IMR-90 (cell line): ENCODE measurements at regions not wholly inside any gene's neighbourhood (a gene's known extent, or its start where the extent isn't known, plus 50 kb on each side); places are given as distances from the start of the nearest gene placed in this dataset.

Source experiments
- ATAC-seq: fragments of 200-7000 bp; cut with Tn5 transposase; 2 replicates; pipeline ENCODE4 v1.9.1; 2020; ENCODE audit warnings: low read depth, mild to moderate bottlenecking, moderate library complexity
- BruUV-seq: library from RNA; stranded (reverse); fragments of 400-500 nt; replicated peaks from 2 replicates; lab custom pipeline; 2021; lab: Mats Ljungman, UMichigan
- CTCF ChIA-PET: fragments of 300-600 bp; formaldehyde crosslinking; extraction: SDS; loops from one replicate; lab custom pipeline; 2021; ENCODE audit warnings: antibody characterized with exemption; lab: Yijun Ruan, JAX
- POLR2A ChIA-PET: fragments of 300-600 bp; sonication (Branson Sonifier 250); formaldehyde crosslinking; loops from one replicate; lab custom pipeline; 2022; ENCODE audit warnings: antibody characterized with exemption; ENCODE audit not compliant: unreplicated experiment; lab: Charles Lee
- DNase-seq: peaks from one replicate; pipeline ENCODE4 v3.0.0; 2013
- H2AFZ ChIP-seq: replicated peaks from 2 replicates; pipeline ENCODE3; 2013; ENCODE audit warnings: low read length, mild to moderate bottlenecking; ENCODE audit not compliant: poor library complexity
- H2AK5ac ChIP-seq: 2 replicates; pipeline ENCODE4 v1.6.1; 2013; ENCODE audit warnings: low read depth, low read length, inconsistent platforms
- H2AK9ac ChIP-seq: replicated peaks from 2 replicates; pipeline ENCODE3; 2013; ENCODE audit warnings: mild to moderate bottlenecking, low read depth, low read length, moderate library complexity; ENCODE audit not compliant: poor library complexity
- H2BK120ac ChIP-seq: 2 replicates; pipeline ENCODE4 v1.6.1; 2013; ENCODE audit warnings: low read depth, low read length, inconsistent platforms
- H2BK15ac ChIP-seq: 3 replicates; pipeline ENCODE4 v1.6.1; 2013; ENCODE audit warnings: low read depth, low read length, inconsistent platforms
- H2BK20ac ChIP-seq: 2 replicates; pipeline ENCODE4 v1.6.1; 2013; ENCODE audit warnings: low read depth, mild to moderate bottlenecking, inconsistent platforms, low read length, moderate library complexity
- H2BK5ac ChIP-seq: 2 replicates; pipeline ENCODE4 v1.6.1; 2013; ENCODE audit warnings: mild to moderate bottlenecking, low read depth, low read length, inconsistent platforms; ENCODE audit not compliant: poor library complexity, severe bottlenecking
- H3K14ac ChIP-seq: replicated peaks from 2 replicates; pipeline ENCODE4 v1.6.1; 2013; ENCODE audit warnings: low read depth, low read length, inconsistent platforms
- H3K18ac ChIP-seq: 2 replicates; pipeline ENCODE4 v1.6.1; 2013; ENCODE audit warnings: low read depth, low read length, control low read depth
- H3K23ac ChIP-seq: 2 replicates; pipeline ENCODE4 v1.6.1; 2013; ENCODE audit warnings: low read depth, low read length, inconsistent platforms
- H3K27ac ChIP-seq: 2 replicates; pipeline ENCODE4 v1.5.1; 2013; ENCODE audit warnings: mild to moderate bottlenecking, control low read depth, low read length; ENCODE audit not compliant: insufficient read depth
- H3K27me3 ChIP-seq: 2 replicates; pipeline ENCODE4 v1.6.1; 2013; ENCODE audit warnings: low read length; ENCODE audit not compliant: control insufficient read depth, insufficient read depth
- H3K36me3 ChIP-seq: 2 replicates; pipeline ENCODE4 v1.6.1; 2013; ENCODE audit warnings: low read length, mixed read lengths; ENCODE audit not compliant: control insufficient read depth, insufficient read depth
- H3K4ac ChIP-seq: 2 replicates; pipeline ENCODE4 v1.6.1; 2013; ENCODE audit warnings: low read depth, low read length, inconsistent platforms
- H3K4me1 ChIP-seq: 2 replicates; pipeline ENCODE4 v1.6.1; 2013; ENCODE audit warnings: low read length, mixed read lengths; ENCODE audit not compliant: control insufficient read depth, insufficient read depth
- H3K4me2 ChIP-seq: 2 replicates; pipeline ENCODE4 v1.6.1; 2013; ENCODE audit warnings: low read depth, mild to moderate bottlenecking, control low read depth, low read length, moderate library complexity
- H3K4me3 ChIP-seq: 2 replicates; pipeline ENCODE4 v1.5.1; 2013; ENCODE audit warnings: low read depth, mild to moderate bottlenecking, control low read depth, low read length, moderate library complexity; ENCODE audit not compliant: insufficient read depth
- H3K56ac ChIP-seq: 2 replicates; pipeline ENCODE4 v1.6.1; 2013; ENCODE audit warnings: low read length, inconsistent platforms; ENCODE audit not compliant: insufficient read depth; ENCODE audit errors: extremely low read depth
- H3K79me1 ChIP-seq, 2 experiments: 2 replicates each; pipeline ENCODE4 v1.6.1; 2013; ENCODE audit warnings: low read length in 2 of 2, inconsistent platforms in 1 of 2, low read depth in 1 of 2
- H3K9ac ChIP-seq: 2 replicates; pipeline ENCODE4 v1.6.1; 2013; ENCODE audit warnings: low read depth, low read length, control low read depth
- H3K9me1 ChIP-seq: 2 replicates; pipeline ENCODE4 v1.6.1; 2013; ENCODE audit warnings: low read length, inconsistent platforms; ENCODE audit not compliant: insufficient read depth
- H3K9me3 ChIP-seq: 2 replicates; pipeline ENCODE4 v1.6.1; 2013; ENCODE audit warnings: low read length; ENCODE audit not compliant: control insufficient read depth, insufficient read depth
- H4K20me1 ChIP-seq: 2 replicates; pipeline ENCODE4 v1.6.1; 2013; ENCODE audit warnings: low read length, inconsistent platforms; ENCODE audit not compliant: insufficient read depth
- H4K5ac ChIP-seq: 2 replicates; pipeline ENCODE4 v1.6.1; 2013; ENCODE audit warnings: mild to moderate bottlenecking, low read depth, low read length, control low read depth
- H4K8ac ChIP-seq, 2 experiments: 2 replicates each; pipeline ENCODE4 v1.6.1; 2013; ENCODE audit warnings: low read depth in 2 of 2, low read length in 2 of 2, control low read depth in 1 of 2, inconsistent platforms in 1 of 2
- H4K91ac ChIP-seq: 2 replicates; pipeline ENCODE4 v1.6.1; 2013; ENCODE audit warnings: low read depth, low read length, inconsistent platforms; ENCODE audit not compliant: insufficient read depth
- BHLHE40 ChIP-seq: fragments of 150-350 bp; IDR thresholded peaks from 2 replicates; pipeline ENCODE4 v1.6.1; 2016; ENCODE audit warnings: mild to moderate bottlenecking, low read depth, low read length
- CEBPB ChIP-seq: IDR thresholded peaks from 2 replicates; pipeline ENCODE4 v1.6.1; 2012; ENCODE audit warnings: low read depth, low read length, improper control_type of control experiment
- CHD1 ChIP-seq: IDR thresholded peaks from 2 replicates; pipeline ENCODE4 v1.6.1; 2012; ENCODE audit warnings: low read depth, low read length, improper control_type of control experiment
- FOS ChIP-seq: fragments of 150-350 bp; IDR thresholded peaks from 2 replicates; pipeline ENCODE4 v1.6.1; 2016; ENCODE audit warnings: low read depth, low read length
- MAFK ChIP-seq: IDR thresholded peaks from 2 replicates; pipeline ENCODE4 v1.6.1; 2012; ENCODE audit warnings: low read depth, low read length, improper control_type of control experiment
- MAZ ChIP-seq: IDR thresholded peaks from 2 replicates; pipeline ENCODE4 v1.6.1; 2012; ENCODE audit warnings: low read depth, mild to moderate bottlenecking, low read length, improper control_type of control experiment, moderate library complexity, borderline replicate concordance
- MXI1 ChIP-seq: IDR thresholded peaks from 2 replicates; pipeline ENCODE4 v1.6.1; 2012; ENCODE audit warnings: low read depth, mild to moderate bottlenecking, low read length, moderate library complexity, borderline replicate concordance
- NFE2L2 ChIP-seq: fragments of 150-350 bp; IDR thresholded peaks from 2 replicates; pipeline ENCODE4 v1.6.1; 2016; ENCODE audit warnings: low read depth, mild to moderate bottlenecking, low read length
- POLR2A ChIP-seq: IDR thresholded peaks from 2 replicates; pipeline ENCODE4 v1.6.1; 2012; ENCODE audit warnings: mild to moderate bottlenecking, low read depth, low read length
- RAD21 ChIP-seq: IDR thresholded peaks from 2 replicates; pipeline ENCODE4 v1.6.1; 2012; ENCODE audit warnings: low read length, improper control_type of control experiment
- RCOR1 ChIP-seq: IDR thresholded peaks from 2 replicates; pipeline ENCODE4 v1.6.1; 2012; ENCODE audit warnings: mild to moderate bottlenecking, low read length, improper control_type of control experiment; ENCODE audit not compliant: insufficient replicate concordance
- RFX5 ChIP-seq: IDR thresholded peaks from 2 replicates; pipeline ENCODE4 v1.8.0; 2012; ENCODE audit warnings: low read depth, mild to moderate bottlenecking, low read length, moderate library complexity
- SMC3 ChIP-seq: fragments of 150-350 bp; IDR thresholded peaks from 2 replicates; pipeline ENCODE4 v1.6.1; 2016; ENCODE audit warnings: low read depth, mild to moderate bottlenecking, antibody characterized with exemption, low read length, moderate library complexity
- WGBS, 2 experiments: methylation state at CpG; one replicate each; pipeline versions ENCODE4 v1.1.5 to v1.1.7; 2013; ENCODE audit warnings: missing lambda C conversion rate in 2 of 2; ENCODE audit not compliant: insufficient read length in 1 of 2; ENCODE audit errors: extremely low coverage in 2 of 2; 5-methylcytosine and 5-hydroxymethylcytosine counted together
- dilution Hi-C: fragments of 300-500 bp; cut with HindIII; formaldehyde crosslinking; loops from one replicate; pipeline ENCODE4 v1.14.3; 2018; ENCODE audit warnings: low sequenced_read_pairs; ENCODE audit not compliant: unreplicated experiment
- in situ Hi-C: fragments of 300-500 bp; cut with MboI; formaldehyde crosslinking; loops from 3 replicates; pipeline ENCODE4 v1.14.3; 2019; ENCODE audit warnings: low sequenced_read_pairs, inconsistent platforms, mixed read lengths
- intact Hi-C: fragments of 100-400 bp; cut with micrococcal nuclease; formaldehyde crosslinking; loops from 2 replicates; pipeline ENCODE4 v1.10.0; 2022
- TF ChIP-seq, protein P1 (sequence below): conservative IDR thresholded peaks from 2 replicates; pipeline ENCODE4 v1.5.1; 2012; ENCODE audit warnings: mild to moderate bottlenecking, low read depth, low read length, improper control_type of control experiment
- TF ChIP-seq, protein P2 (sequence below): fragments of 150-350 bp; IDR thresholded peaks from 2 replicates; pipeline ENCODE4 v1.6.1; 2016; ENCODE audit warnings: low read depth, mild to moderate bottlenecking, low read length, moderate library complexity, borderline replicate concordance
- TF ChIP-seq, protein P3 (sequence below): fragments of 150-350 bp; IDR thresholded peaks from 2 replicates; pipeline ENCODE4 v1.6.1; 2017; ENCODE audit warnings: mild to moderate bottlenecking, antibody characterized with exemption, low read length, low read depth

DNA sequence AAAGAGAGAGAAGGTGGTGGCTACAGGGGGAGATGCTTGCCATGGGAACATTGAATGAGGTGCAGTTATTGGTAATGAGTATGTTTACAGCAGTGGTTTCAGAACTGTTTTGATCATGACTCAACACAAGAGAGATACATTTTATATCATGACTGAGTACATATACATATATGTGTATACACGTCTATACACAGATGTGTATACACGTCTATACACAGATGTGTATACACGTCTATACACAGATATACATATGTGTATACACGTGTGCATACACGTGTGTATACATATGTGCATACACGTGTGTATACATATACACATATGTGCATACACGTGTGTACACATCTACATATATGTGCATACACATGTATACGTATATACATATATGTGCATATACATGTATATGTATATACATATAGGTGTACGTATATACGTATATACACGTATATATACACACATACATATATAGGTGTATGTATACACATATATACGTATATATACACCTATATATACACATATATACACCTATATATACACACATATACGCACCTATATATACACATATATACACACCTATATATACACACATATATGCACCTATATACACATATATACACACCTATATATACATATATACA lies 518.5 kb downstream of the TSN start:
- Histone ChIP-seq H3K9ac (no peak overlapping the region), H2BK5ac (no peak overlapping the region)

More for the DNA sequence above, 518.5 kb downstream of the TSN start:
- ChIA-PET CTCF (no interaction called here), POLR2A (no interaction called here)
- no peak overlapping the region for H3K4me3 ChIP-seq
- ATAC-seq: no peak
- TF ChIP-seq, protein P1, sequence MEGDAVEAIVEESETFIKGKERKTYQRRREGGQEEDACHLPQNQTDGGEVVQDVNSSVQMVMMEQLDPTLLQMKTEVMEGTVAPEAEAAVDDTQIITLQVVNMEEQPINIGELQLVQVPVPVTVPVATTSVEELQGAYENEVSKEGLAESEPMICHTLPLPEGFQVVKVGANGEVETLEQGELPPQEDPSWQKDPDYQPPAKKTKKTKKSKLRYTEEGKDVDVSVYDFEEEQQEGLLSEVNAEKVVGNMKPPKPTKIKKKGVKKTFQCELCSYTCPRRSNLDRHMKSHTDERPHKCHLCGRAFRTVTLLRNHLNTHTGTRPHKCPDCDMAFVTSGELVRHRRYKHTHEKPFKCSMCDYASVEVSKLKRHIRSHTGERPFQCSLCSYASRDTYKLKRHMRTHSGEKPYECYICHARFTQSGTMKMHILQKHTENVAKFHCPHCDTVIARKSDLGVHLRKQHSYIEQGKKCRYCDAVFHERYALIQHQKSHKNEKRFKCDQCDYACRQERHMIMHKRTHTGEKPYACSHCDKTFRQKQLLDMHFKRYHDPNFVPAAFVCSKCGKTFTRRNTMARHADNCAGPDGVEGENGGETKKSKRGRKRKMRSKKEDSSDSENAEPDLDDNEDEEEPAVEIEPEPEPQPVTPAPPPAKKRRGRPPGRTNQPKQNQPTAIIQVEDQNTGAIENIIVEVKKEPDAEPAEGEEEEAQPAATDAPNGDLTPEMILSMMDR: no peak
- TF ChIP-seq, protein P2, sequence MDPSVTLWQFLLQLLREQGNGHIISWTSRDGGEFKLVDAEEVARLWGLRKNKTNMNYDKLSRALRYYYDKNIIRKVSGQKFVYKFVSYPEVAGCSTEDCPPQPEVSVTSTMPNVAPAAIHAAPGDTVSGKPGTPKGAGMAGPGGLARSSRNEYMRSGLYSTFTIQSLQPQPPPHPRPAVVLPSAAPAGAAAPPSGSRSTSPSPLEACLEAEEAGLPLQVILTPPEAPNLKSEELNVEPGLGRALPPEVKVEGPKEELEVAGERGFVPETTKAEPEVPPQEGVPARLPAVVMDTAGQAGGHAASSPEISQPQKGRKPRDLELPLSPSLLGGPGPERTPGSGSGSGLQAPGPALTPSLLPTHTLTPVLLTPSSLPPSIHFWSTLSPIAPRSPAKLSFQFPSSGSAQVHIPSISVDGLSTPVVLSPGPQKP: no peak
- TF ChIP-seq POLR2A: no peak
- no peak for TF ChIP-seq RCOR1
- no peak for TF ChIP-seq BHLHE40
- TF ChIP-seq RFX5: no peak
- no peak for TF ChIP-seq SMC3
- TF ChIP-seq MAZ: no peak
- no peak for TF ChIP-seq RAD21
- no peak for TF ChIP-seq CHD1
- no peak for TF ChIP-seq CEBPB
- no peak for TF ChIP-seq MXI1
- no peak for TF ChIP-seq NFE2L2
- no peak for TF ChIP-seq MAFK
- TF ChIP-seq, protein P3, sequence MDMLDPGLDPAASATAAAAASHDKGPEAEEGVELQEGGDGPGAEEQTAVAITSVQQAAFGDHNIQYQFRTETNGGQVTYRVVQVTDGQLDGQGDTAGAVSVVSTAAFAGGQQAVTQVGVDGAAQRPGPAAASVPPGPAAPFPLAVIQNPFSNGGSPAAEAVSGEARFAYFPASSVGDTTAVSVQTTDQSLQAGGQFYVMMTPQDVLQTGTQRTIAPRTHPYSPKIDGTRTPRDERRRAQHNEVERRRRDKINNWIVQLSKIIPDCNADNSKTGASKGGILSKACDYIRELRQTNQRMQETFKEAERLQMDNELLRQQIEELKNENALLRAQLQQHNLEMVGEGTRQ: no peak
- no peak for TF ChIP-seq FOS
- dilution Hi-C loops (no loop called here), intact Hi-C loops (no loop called here), in situ Hi-C loops (no loop called here)
- no peak overlapping the region for H2AK5ac ChIP-seq
- no peak overlapping the region for H2AK9ac ChIP-seq
- no CpG with 5 or more reads among the region's 13 CpGs for WGBS, 2 experiments
- no peak overlapping the region for H3K56ac ChIP-seq
- no peak overlapping the region for H3K23ac ChIP-seq
- H3K4ac ChIP-seq: no peak overlapping the region
- no peak overlapping the region for H2BK20ac ChIP-seq
- no peak overlapping the region for H4K91ac ChIP-seq
- H3K4me2 ChIP-seq: no peak overlapping the region
- no peaks in the 10 kb centered on the region for H3K9me1 ChIP-seq
- H3K79me1 ChIP-seq: no peaks in the 10 kb centered on the region
- H3K14ac ChIP-seq: no peak overlapping the region
- H2AFZ ChIP-seq: no peak overlapping the region
- H4K8ac ChIP-seq: no peak overlapping the region
- no peak for DNase-seq
- no peaks in the 10 kb centered on the region for H3K27me3 ChIP-seq
- H3K4me1 ChIP-seq: no peaks in the 10 kb centered on the region
- H4K20me1 ChIP-seq: no peaks in the 10 kb centered on the region
- H3K9me3 ChIP-seq: peaks cover 5% of the 10 kb centered on the region
- no TSS peak for BruUV-seq
- no peak overlapping the region for H3K27ac ChIP-seq
- no peak overlapping the region for H3K18ac ChIP-seq
- H4K5ac ChIP-seq: no peak overlapping the region
- H2BK15ac ChIP-seq: no peak overlapping the region
- H3K36me3 ChIP-seq: no peaks in the 10 kb centered on the region
- no peak overlapping the region for H2BK120ac ChIP-seq
